ENCODE measurements at regions not wholly inside any gene's neighbourhood (a gene's known extent, or its start where the extent isn't known, plus 50 kb on each side); places are given as distances from the start of the nearest gene placed in this dataset.

- H3K4me3 ChIP-seq (ENCODE audit: low read length), result no peak overlapping the region
- DNase-seq (ENCODE audit: low read depth), result peak; percentile 79
- TF ChIP-seq, protein P1, sequence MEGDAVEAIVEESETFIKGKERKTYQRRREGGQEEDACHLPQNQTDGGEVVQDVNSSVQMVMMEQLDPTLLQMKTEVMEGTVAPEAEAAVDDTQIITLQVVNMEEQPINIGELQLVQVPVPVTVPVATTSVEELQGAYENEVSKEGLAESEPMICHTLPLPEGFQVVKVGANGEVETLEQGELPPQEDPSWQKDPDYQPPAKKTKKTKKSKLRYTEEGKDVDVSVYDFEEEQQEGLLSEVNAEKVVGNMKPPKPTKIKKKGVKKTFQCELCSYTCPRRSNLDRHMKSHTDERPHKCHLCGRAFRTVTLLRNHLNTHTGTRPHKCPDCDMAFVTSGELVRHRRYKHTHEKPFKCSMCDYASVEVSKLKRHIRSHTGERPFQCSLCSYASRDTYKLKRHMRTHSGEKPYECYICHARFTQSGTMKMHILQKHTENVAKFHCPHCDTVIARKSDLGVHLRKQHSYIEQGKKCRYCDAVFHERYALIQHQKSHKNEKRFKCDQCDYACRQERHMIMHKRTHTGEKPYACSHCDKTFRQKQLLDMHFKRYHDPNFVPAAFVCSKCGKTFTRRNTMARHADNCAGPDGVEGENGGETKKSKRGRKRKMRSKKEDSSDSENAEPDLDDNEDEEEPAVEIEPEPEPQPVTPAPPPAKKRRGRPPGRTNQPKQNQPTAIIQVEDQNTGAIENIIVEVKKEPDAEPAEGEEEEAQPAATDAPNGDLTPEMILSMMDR (conservative IDR thresholded peaks at IDR 0.05; ENCODE audit: low read length), result no peak
These were observed 91.3 kb upstream of the FAM171A1 start for GRCh38 chr10:15462253-15462897.

GRCh38 chr10:15461353-15462108 is 90.4 kb upstream of the FAM171A1 start:
- peak; percentile 94 for DNase-seq (ENCODE audit: low read depth)
- no peak overlapping the region for H3K4me3 ChIP-seq (ENCODE audit: low read length)
- TF ChIP-seq, protein P1 (conservative IDR thresholded peaks at IDR 0.05; ENCODE audit: low read length), result peak; percentile 73

DNA sequence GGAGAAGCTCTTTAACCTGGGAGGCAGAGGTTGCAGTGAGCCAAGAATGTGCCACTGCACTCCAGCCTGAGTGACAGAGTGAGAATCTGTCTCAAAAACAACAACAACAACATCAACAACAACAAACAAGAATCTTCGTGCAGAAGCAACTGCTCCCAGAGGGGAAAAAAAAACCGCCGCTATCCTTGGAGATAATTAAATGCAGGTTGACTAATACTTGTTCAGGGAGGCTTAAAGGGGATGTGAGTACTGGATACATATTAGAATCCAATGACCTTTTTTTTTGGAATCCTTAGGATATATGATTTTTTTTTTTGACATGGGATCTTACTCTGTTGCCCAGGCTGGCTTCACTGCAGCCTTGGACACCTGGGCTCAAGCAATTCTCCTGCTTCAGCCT is 89.6 kb upstream of the FAM171A1 start:
- no peak overlapping the region for H3K4me3 ChIP-seq (ENCODE audit: low read length)
- peak; percentile 38 for DNase-seq (ENCODE audit: low read depth)

DNA sequence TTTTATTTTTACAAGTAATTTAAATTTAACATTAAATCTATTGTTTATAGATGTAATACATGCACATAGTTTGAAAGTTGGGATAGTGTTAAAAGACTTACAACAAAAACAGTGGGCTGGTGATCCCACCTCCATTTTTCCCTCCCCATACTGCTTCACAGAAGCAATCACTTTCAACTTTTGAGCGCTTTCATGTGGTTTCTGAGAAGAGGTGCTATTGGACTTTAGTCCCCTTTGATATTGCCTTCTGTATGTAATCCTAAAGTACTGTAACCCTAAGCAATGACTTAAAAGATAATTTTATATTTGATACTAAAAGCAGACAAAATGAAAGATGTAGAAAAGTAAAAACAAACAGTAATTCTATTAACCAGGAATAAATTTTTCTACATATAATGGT is 88.1 kb upstream of the FAM171A1 start:
- H3K4me3 ChIP-seq (ENCODE audit: low read length), result no peak overlapping the region
- TF ChIP-seq, protein P1 (conservative IDR thresholded peaks at IDR 0.05; ENCODE audit: low read length), result no peak
- DNase-seq (ENCODE audit: low read depth), result no peak

More for the DNA sequence above, 89.6 kb upstream of the FAM171A1 start:
- TF ChIP-seq, protein P1 (conservative IDR thresholded peaks at IDR 0.05; ENCODE audit: low read length), result no peak

DNA sequence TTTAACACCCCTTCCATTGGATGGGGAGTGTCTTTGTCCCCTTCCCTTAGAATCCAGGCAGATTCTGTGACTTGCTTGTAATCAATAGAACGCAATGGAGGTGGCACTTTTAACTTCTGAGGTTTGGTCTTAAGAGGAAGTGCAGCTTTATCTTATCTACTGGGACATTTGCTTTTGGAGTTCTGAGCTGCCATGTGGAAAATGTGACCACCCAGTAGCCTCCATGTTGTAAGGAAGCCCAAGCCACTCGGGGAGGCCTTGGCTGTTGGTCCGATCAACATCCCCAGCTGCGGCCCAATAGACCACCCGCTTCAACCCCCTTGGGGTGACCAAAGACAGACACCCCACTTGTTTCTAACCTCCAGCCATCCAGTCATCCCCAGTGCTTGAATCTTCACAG is 86.3 kb upstream of the FAM171A1 start:
- TF ChIP-seq, protein P1 (conservative IDR thresholded peaks at IDR 0.05; ENCODE audit: low read length), result no peak
- no peak for DNase-seq (ENCODE audit: low read depth)
- no peak overlapping the region for H3K4me3 ChIP-seq (ENCODE audit: low read length)

DNA sequence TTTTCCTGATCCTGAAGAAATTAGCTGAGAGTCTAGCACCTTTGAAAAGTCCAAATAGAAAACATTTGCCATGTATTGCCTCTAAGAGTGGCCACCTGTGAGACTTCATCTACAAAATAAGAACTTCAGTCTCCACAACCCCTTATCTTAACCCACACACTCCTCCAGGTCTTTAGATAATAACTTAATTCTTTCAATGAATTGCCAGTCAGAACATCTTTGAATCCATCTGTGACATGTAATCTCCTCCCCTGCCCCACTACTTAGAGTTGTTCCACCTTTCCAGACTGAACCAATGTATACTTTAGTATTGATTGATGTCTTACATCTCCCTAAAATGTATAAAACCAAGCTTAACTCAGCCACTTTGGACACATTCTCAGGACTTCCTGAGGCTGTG is 84.4 kb upstream of the FAM171A1 start:
- no peak for DNase-seq (ENCODE audit: low read depth)
- H3K4me3 ChIP-seq (ENCODE audit: low read length), result no peak overlapping the region
- TF ChIP-seq, protein P1 (conservative IDR thresholded peaks at IDR 0.05; ENCODE audit: low read length), result no peak

DNA sequence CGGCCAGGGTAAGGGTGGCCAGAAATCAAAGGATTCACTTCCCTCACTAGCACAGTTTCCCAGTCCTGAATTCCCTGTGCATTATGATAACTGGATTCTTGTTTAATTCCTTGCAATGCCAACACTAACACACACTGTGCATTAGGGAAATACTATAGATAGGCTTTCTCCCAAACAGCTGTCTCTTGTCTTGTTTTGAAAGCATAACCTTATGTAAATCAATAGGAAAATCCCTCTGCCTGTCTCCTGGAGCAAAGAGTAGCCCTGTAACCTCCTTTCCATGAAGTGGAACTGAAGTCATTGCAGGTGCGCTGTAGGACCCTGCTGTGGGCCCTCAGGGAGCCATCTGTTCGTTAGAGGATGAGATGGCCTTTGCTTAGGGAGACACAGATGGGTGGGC is 82.8 kb upstream of the FAM171A1 start:
- H3K4me3 ChIP-seq (ENCODE audit: low read length), result no peak overlapping the region
- no peak for DNase-seq (ENCODE audit: low read depth)
- TF ChIP-seq, protein P1 (conservative IDR thresholded peaks at IDR 0.05; ENCODE audit: low read length), result no peak

Data from AG10803 (cell line).